ENCODE measurements at regions not wholly inside any gene's neighbourhood (a gene's known extent, or its start where the extent isn't known, plus 50 kb on each side); places are given as distances from the start of the nearest gene placed in this dataset.

DNA sequence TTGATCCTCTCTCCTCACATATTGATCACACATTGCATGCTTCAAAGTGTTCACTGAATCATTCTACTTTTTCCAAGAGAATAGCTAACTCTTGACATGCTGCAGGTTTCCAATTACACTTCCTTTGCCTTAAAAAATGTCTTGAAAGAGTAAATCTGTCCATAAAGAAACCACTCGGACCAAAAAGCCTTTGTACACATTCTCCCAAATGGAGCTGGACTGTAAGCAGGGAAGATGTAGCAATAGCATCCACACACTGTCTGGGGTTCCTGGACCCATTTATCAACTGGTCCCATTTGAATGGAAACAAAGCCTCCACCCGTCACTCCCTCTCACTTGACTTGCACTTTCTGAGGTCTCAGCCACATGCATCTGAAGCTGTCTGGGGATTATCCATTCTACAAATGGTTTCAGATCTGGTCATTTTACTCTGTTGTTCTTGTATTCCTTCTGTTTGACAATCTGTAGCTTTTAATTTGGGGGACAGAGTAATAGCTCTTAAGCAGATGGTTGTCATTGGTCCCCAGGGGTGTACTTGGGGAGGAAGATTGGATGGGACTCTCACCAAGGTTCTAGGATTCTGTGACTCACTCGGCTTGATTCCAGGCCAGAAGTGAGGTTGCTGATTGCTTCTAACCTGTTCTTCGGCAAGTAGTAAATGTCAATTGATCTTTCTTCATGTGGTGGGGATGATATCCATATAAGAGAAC is 203.5 kb downstream of the HIBADH start:
- no peak for DNase-seq (ENCODE audit: low spot score)
- TF ChIP-seq, protein P1, sequence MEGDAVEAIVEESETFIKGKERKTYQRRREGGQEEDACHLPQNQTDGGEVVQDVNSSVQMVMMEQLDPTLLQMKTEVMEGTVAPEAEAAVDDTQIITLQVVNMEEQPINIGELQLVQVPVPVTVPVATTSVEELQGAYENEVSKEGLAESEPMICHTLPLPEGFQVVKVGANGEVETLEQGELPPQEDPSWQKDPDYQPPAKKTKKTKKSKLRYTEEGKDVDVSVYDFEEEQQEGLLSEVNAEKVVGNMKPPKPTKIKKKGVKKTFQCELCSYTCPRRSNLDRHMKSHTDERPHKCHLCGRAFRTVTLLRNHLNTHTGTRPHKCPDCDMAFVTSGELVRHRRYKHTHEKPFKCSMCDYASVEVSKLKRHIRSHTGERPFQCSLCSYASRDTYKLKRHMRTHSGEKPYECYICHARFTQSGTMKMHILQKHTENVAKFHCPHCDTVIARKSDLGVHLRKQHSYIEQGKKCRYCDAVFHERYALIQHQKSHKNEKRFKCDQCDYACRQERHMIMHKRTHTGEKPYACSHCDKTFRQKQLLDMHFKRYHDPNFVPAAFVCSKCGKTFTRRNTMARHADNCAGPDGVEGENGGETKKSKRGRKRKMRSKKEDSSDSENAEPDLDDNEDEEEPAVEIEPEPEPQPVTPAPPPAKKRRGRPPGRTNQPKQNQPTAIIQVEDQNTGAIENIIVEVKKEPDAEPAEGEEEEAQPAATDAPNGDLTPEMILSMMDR (conservative IDR thresholded peaks at IDR 0.05; ENCODE audit: low read depth): no peak
- ChIA-PET POLR2A (ENCODE audit: low non-redundant PET) (no interaction called here), CTCF (no interaction called here)
- H3K27ac ChIP-seq: no peak overlapping the region

DNA sequence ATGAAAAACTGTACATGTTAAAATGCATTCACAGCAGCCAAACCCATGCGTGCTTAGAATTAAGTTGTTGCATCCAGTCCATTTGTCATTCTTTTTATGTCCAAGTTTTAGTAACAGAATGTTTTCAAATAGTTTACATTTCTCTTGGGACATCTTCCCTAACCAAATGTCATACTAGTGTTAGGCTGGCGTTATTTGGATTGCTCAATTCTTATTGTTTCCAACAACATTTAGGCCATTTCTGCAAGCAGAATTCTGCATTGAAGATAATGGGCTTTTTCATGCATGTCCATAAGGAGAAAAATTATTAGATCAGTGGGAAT is 203.0 kb downstream of the HIBADH start:
- POLR2A ChIA-PET (ENCODE audit: low non-redundant PET): no interaction called here
- TF ChIP-seq, protein P1 (conservative IDR thresholded peaks at IDR 0.05; ENCODE audit: low read depth): no peak
- no peak overlapping the region for H3K27ac ChIP-seq
- CTCF ChIA-PET: no interaction called here
- DNase-seq (ENCODE audit: low spot score): no peak

DNA sequence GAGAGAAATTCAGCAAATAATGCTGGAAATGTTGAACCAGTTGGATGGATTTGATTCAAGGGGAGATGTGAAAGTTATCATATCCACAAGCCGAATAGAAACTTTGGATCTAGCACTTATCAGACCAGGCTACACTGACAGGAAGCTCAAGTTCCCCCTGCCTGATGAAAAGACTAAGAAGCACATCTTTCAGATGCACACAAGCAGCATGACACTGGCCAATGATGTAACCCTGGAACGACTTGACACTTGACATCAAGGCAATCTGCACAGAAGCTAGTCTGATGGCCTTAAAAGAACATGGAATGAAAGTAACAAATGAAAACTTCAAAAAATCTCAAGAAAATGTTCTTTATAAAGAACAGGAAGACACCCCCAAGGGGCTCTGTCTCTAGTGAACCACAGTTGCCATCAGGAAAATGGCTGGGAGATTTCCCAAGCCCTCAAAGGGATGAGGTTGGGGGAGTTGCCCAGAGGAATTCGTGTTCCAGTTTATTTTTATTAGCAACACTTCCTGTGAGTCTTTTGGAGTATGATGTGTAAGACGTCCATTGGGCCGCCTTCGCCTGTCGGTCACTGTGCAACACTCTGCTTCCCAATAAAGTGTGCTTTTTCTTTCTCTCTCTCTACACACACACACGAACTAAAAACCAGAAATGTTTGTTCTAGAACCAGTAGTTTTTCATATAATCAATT is 200.0 kb downstream of the HIBADH start:
- TF ChIP-seq, protein P1 (conservative IDR thresholded peaks at IDR 0.05; ENCODE audit: low read depth): no peak
- ChIA-PET POLR2A (ENCODE audit: low non-redundant PET) (no interaction called here), CTCF (no interaction called here)
- DNase-seq (ENCODE audit: low spot score): no peak
- no peak overlapping the region for H3K27ac ChIP-seq

DNA sequence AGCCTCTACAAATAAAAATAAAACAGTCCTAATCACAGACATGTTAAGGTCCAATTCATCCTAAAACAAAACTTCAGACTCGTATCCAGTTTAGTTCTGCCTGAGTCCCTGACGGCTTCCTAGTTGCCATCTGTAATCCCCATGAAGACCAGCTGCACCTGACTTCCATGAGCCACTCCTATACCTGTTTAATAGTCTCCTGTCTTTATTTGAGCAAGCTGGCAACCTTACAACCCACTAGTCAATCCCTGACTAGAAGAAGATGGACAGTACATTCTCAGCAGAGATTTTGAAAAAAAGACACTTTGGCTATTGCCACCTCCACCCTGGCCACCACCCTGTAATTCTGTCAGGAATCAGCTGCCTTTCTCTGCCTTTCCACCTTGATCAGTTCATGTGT is 197.7 kb downstream of the HIBADH start:
- TF ChIP-seq, protein P1 (conservative IDR thresholded peaks at IDR 0.05; ENCODE audit: low read depth): no peak
- CTCF ChIA-PET: no interaction called here
- POLR2A ChIA-PET (ENCODE audit: low non-redundant PET): no interaction called here
- DNase-seq (ENCODE audit: low spot score): no peak
- no peak overlapping the region for H3K27ac ChIP-seq

DNA sequence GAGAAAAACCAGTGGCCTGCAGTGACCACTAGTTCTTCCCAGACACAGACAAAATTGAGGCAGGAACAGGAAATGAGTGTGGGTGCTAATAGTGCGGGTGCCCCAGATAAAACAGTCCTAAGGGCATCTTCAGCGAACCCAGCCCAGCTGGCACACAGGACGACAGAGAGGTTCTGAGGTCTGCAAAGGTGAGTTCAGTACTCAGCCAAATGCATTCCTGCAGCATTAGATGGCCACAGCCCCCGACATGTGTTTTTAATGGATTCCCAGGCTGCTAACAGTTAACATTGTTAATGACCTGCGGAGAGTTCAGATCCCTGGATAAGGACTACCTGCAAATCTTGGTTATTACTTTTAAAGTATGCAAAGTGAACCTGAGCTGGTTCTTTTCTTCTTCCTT is 196.0 kb downstream of the HIBADH start:
- no peak overlapping the region for H3K27ac ChIP-seq
- no peak for DNase-seq (ENCODE audit: low spot score)
- ChIA-PET POLR2A (ENCODE audit: low non-redundant PET) (no interaction called here), CTCF (interaction anchor here (0.6 kb wide), 2 partner anchors 13 to 907 kb away, joined by 3 read pairs; no protein-coding TSS in a partner anchor)
- TF ChIP-seq, protein P1 (conservative IDR thresholded peaks at IDR 0.05; ENCODE audit: low read depth): no peak

DNA sequence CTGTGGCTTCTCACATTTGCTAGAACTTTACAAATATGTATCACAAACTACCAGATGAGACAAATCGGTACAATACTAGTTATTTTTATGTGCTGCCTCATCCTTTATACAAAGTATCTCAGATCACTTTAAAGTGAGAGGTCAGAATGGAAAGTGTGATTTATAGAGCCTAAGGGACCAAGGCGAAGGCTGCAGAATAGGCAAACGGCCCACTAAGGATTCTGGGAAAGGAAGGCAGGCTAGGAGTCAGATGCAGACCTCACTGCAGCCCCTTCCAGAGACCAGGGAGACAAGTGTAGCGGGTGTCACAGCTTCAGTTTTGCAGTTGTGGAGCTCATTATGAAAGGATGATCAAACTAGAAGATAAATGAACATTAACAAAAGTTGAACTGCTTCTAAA is 190.6 kb downstream of the HIBADH start:
- TF ChIP-seq, protein P1 (conservative IDR thresholded peaks at IDR 0.05; ENCODE audit: low read depth): no peak
- H3K27ac ChIP-seq: no peak overlapping the region
- CTCF ChIA-PET: interaction anchor here (0.5 kb wide), 1 partner anchor 127 kb away, joined by 4 read pairs; no protein-coding TSS in a partner anchor
- POLR2A ChIA-PET (ENCODE audit: low non-redundant PET): no interaction called here
- no peak for DNase-seq (ENCODE audit: low spot score)
